T-helper 2 cell treated with Interferon-gamma antibody and Interleukin-4, amounts not matched to agents 100 ng/mL and 5 ng/mL, for 36 hours (primary cell): ENCODE measurements at regions not wholly inside any gene's neighbourhood (a gene's known extent, or its start where the extent isn't known, plus 50 kb on each side); places are given as distances from the start of the nearest gene placed in this dataset.
"Not testable (repeated sequence)": the region's sequence is repeated elsewhere in the genome, so short reads cannot be mapped to it uniquely, and the experiment has no call there.

ENCODE experiments used
- intact Hi-C: fragments of 100-400 bp; cut with micrococcal nuclease; formaldehyde crosslinking; loops from one replicate; pipeline ENCODE4 v1.15.1; 2023

- intact Hi-C loops = no loop called here
These were observed 307.1 kb upstream of the RGS6 start for GRCh38 chr14:71625175-71625574.

GRCh38 chr14:71625891-71626701 is 306.1 kb upstream of the RGS6 start:
- intact Hi-C loops = no loop called here

- intact Hi-C loops = no loop called here
These were observed 303.8 kb upstream of the RGS6 start for GRCh38 chr14:71628433-71628832.

- intact Hi-C loops = no loop called here
These were observed 303.0 kb upstream of the RGS6 start for GRCh38 chr14:71629250-71629649.

GRCh38 chr14:71629765-71630492 is 302.3 kb upstream of the RGS6 start:
- intact Hi-C loops = no loop called here

GRCh38 chr14:71631030-71631429 is 301.2 kb upstream of the RGS6 start:
- intact Hi-C loops = not testable (repeated sequence)

- intact Hi-C loops = no loop called here
These were observed 299.7 kb upstream of the RGS6 start for GRCh38 chr14:71632440-71632946.

GRCh38 chr14:71636076-71636475 is 296.2 kb upstream of the RGS6 start:
- intact Hi-C loops = no loop called here

- intact Hi-C loops = no loop called here
These were observed 295.3 kb upstream of the RGS6 start for GRCh38 chr14:71636820-71637471.

GRCh38 chr14:71638523-71639196 is 293.6 kb upstream of the RGS6 start:
- intact Hi-C loops = no loop called here

- intact Hi-C loops = no loop called here
These were observed 289.5 kb upstream of the RGS6 start for GRCh38 chr14:71642715-71643114.

- intact Hi-C loops = no loop called here
These were observed 286.6 kb upstream of the RGS6 start for GRCh38 chr14:71645656-71646055.

- intact Hi-C loops = no loop called here
These were observed 285.7 kb upstream of the RGS6 start for GRCh38 chr14:71646518-71646917.

- intact Hi-C loops = no loop called here
These were observed 285.0 kb upstream of the RGS6 start for GRCh38 chr14:71647086-71647784.

- intact Hi-C loops = no loop called here
These were observed 283.5 kb upstream of the RGS6 start for GRCh38 chr14:71648725-71649124.

- intact Hi-C loops = no loop called here
These were observed 282.0 kb upstream of the RGS6 start for GRCh38 chr14:71650187-71650755.

GRCh38 chr14:71651228-71651627 is 281.0 kb upstream of the RGS6 start:
- intact Hi-C loops = no loop called here

- intact Hi-C loops = no loop called here
These were observed 279.9 kb upstream of the RGS6 start for GRCh38 chr14:71652368-71652767.

GRCh38 chr14:71654810-71655209 is 277.4 kb upstream of the RGS6 start:
- intact Hi-C loops = loop anchor here (5.0 kb wide), 1 partner anchor 47 kb away; no protein-coding TSS in a partner anchor

- intact Hi-C loops = loop anchor here (5.0 kb wide), 1 partner anchor 44 kb away; no protein-coding TSS in a partner anchor
These were observed 273.9 kb upstream of the RGS6 start for GRCh38 chr14:71658261-71658860.
